HUES6 (cell line): ENCODE measurements at regions not wholly inside any gene's neighbourhood (a gene's known extent, or its start where the extent isn't known, plus 50 kb on each side); places are given as distances from the start of the nearest gene placed in this dataset.

Source experiments
- H3K27ac ChIP-seq: 2 replicates; pipeline ENCODE4 v1.7.0; 2013; ENCODE audit warnings: low read depth, mild to moderate bottlenecking, low read length, inconsistent platforms
- H3K27me3 ChIP-seq: 2 replicates; pipeline ENCODE4 v1.6.1; 2013; ENCODE audit warnings: low read length; ENCODE audit not compliant: control insufficient read depth, insufficient read depth
- H3K36me3 ChIP-seq: 2 replicates; pipeline ENCODE4 v1.6.1; 2013; ENCODE audit warnings: low read length; ENCODE audit not compliant: control insufficient read depth, insufficient read depth
- H3K4me1 ChIP-seq: 2 replicates; pipeline ENCODE4 v1.6.1; 2013; ENCODE audit warnings: low read length; ENCODE audit not compliant: control insufficient read depth, insufficient read depth
- H3K4me3 ChIP-seq: 2 replicates; pipeline ENCODE4 v1.5.1; 2013; ENCODE audit warnings: low read depth, low read length
- H3K9ac ChIP-seq: one replicate; pipeline ENCODE4 v1.6.1; 2013; ENCODE audit warnings: mild to moderate bottlenecking, low read length
- H3K9me3 ChIP-seq: 2 replicates; pipeline ENCODE4 v1.6.1; 2013; ENCODE audit warnings: low read depth, low read length; ENCODE audit not compliant: control insufficient read depth, insufficient read depth

DNA sequence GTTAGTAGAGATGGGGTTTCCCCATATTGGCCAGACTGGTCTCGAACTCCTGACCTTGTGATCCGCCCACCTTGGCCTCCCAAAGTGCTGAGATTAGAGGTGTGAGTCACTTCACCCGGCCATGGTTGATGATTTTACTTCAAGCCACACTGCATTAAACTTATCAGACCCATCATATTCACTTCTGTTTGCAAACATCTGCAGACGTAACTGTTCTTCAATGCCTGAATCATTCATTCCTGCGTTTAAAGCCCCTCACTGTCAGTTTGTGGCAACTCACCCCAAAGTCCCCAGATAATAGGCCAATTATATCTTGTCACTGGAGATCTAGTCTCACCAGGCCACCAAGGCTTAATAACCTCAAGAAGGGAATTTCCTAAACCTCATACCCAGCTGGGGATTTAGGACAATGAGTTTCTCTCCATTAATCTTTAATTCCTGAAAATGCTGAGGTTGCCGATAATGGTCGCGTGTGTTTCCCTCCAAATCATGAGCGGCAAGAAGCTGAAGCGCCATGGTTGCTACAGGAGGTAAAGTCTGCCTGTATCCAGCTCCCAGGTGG is 229.6 kb downstream of the LY86 start:
- no peak overlapping the region for H3K27ac ChIP-seq
- H3K36me3 ChIP-seq = no peaks in the 10 kb centered on the region
- peaks cover 3% of the 10 kb centered on the region; the same call in 1 of the 2 replicates for H3K9me3 ChIP-seq

DNA sequence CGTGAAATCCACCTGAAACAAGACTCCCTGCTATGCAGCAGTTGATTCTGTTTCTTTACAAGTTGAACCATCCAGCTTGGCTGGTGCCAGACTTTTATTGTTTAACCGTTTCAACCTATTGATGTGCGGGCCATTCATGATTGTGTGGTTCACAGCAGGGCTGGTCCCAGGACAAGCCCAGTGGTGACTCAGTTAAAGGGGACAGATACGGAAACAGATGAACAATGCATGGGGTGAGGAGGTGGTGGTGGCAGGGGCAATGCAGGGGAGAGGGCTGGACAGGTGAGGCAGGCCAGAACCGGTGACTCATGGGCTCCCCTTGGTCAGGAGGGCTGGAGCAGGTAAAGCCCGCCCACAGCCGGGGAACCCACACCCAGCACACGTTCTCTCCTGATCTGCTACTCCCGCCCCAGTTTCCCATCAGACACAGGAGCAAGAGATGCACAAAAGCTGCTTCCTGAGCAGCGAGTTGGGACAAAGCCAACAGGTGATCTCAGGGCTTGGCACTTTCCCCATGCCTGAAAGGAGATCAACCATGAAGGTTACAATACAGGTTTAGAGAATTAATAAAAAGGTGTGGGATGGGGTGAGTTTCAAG is 232.2 kb downstream of the LY86 start:
- no peak overlapping the region for H3K9ac ChIP-seq
- H3K4me3 ChIP-seq = no peak overlapping the region
- no peaks in the 10 kb centered on the region for H3K36me3 ChIP-seq
- no peaks in the 10 kb centered on the region for H3K27me3 ChIP-seq
- no peak overlapping the region for H3K27ac ChIP-seq
- peaks cover 3% of the 10 kb centered on the region; the same call in 1 of the 2 replicates for H3K9me3 ChIP-seq
- H3K4me1 ChIP-seq = peaks cover 28% of the 10 kb centered on the region

More for the DNA sequence above, 229.6 kb downstream of the LY86 start:
- H3K4me1 ChIP-seq = peaks cover 10% of the 10 kb centered on the region
- H3K4me3 ChIP-seq = no peak overlapping the region
- no peaks in the 10 kb centered on the region for H3K27me3 ChIP-seq
- H3K9ac ChIP-seq = no peak overlapping the region

GRCh38 chr6:6821639-6822261 is 233.2 kb downstream of the LY86 start:
- Histone ChIP-seq H3K4me1 (peaks cover 28% of the 10 kb centered on the region), H3K36me3 (no peaks in the 10 kb centered on the region), H3K27me3 (no peaks in the 10 kb centered on the region), H3K4me3 (no peak overlapping the region), H3K27ac (no peak overlapping the region), H3K9me3 (peaks cover 3% of the 10 kb centered on the region; the same call in 1 of the 2 replicates), H3K9ac (no peak overlapping the region)

- H3K4me1 ChIP-seq = peaks cover 28% of the 10 kb centered on the region
- H3K36me3 ChIP-seq = no peaks in the 10 kb centered on the region
- no peaks in the 10 kb centered on the region for H3K27me3 ChIP-seq
- H3K27ac ChIP-seq = no peak overlapping the region
- no peak overlapping the region for H3K9ac ChIP-seq
- no peak overlapping the region for H3K4me3 ChIP-seq
- H3K9me3 ChIP-seq = peaks cover 3% of the 10 kb centered on the region; the same call in 1 of the 2 replicates
Observed at GRCh38 chr6:6823030-6823429, 234.5 kb downstream of the LY86 start.

DNA sequence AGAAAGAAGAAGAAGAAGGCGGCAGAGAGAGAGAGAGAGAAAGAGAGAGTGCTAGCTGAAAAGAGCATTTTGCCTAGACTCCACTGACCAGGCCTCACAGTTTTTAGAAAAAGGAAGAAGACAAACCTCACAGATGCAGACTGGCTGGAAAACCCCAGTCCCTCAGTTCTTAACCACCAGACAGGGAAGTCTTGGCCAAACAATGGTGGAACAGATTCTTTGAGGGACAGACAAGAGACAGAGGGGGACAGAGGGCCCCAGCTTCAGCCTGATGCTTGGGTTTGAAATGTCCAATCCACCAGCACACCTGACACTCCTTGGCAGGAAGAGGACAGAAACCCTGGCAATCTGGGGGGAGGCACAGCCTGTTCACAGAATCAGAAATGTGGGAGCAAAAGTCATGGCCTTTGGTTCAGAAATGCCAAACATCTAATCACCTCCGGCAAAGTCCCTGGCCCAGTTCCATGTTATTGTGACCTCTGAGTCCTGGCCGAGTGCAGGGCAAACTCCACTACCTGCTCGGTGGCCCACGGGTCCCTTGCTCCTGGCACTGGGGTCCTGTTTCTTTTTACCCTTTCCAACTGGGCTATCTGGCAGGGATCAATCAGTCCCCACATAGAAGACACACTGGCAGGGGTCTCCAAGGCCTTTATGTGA is 235.2 kb downstream of the LY86 start:
- Histone ChIP-seq H3K27ac (no peak overlapping the region), H3K9me3 (peaks cover 3% of the 10 kb centered on the region; the same call in 1 of the 2 replicates), H3K9ac (no peak overlapping the region), H3K4me3 (no peak overlapping the region), H3K4me1 (peaks cover 28% of the 10 kb centered on the region), H3K36me3 (no peaks in the 10 kb centered on the region), H3K27me3 (no peaks in the 10 kb centered on the region)

- H3K27me3 ChIP-seq = no peaks in the 10 kb centered on the region
- H3K9me3 ChIP-seq = peaks cover 3% of the 10 kb centered on the region; the same call in 1 of the 2 replicates
- H3K9ac ChIP-seq = no peak overlapping the region
- H3K4me1 ChIP-seq = peaks cover 28% of the 10 kb centered on the region
- H3K27ac ChIP-seq = no peak overlapping the region
- H3K4me3 ChIP-seq = no peak overlapping the region
- H3K36me3 ChIP-seq = no peaks in the 10 kb centered on the region
Observed at GRCh38 chr6:6824381-6824780, 235.9 kb downstream of the LY86 start.

DNA sequence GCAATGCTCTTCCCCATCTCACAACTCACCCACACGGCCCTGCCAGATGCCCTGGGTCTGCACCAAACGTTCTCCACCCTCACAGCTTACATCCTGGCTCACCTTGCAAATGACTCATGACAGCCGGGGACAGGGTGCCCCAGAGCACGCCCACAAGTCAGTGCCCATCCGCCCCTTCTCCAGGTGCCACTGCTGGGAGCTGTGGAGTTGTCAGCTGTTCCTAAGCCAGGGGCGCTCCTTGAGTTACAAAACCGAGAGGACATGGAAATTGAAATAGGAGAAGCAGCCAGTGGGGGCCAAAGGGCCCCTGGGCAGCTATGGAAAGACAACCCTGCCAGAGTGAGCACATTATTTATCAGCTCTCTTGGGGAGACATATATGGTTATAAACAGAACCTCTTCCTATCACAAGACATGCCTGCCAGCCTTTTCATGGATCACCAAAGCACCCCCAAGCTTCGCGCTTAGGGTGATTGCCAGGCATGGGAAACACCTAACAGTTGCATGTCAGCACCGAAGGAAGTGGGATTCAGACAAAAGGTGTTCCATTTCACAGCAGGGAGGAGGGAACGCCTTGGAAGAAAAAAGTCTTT is 236.8 kb downstream of the LY86 start:
- Histone ChIP-seq H3K9ac (no peak overlapping the region), H3K9me3 (peaks cover 3% of the 10 kb centered on the region; the same call in 1 of the 2 replicates), H3K36me3 (no peaks in the 10 kb centered on the region), H3K27ac (no peak overlapping the region), H3K27me3 (no peaks in the 10 kb centered on the region), H3K4me3 (no peak overlapping the region), H3K4me1 (peaks cover 24% of the 10 kb centered on the region)

GRCh38 chr6:6826095-6826901 is 237.8 kb downstream of the LY86 start:
- Histone ChIP-seq H3K27ac (no peak overlapping the region), H3K27me3 (no peaks in the 10 kb centered on the region), H3K4me1 (peaks cover 18% of the 10 kb centered on the region), H3K9me3 (peaks cover 3% of the 10 kb centered on the region; the same call in 1 of the 2 replicates), H3K36me3 (no peaks in the 10 kb centered on the region), H3K9ac (no peak overlapping the region), H3K4me3 (no peak overlapping the region)

DNA sequence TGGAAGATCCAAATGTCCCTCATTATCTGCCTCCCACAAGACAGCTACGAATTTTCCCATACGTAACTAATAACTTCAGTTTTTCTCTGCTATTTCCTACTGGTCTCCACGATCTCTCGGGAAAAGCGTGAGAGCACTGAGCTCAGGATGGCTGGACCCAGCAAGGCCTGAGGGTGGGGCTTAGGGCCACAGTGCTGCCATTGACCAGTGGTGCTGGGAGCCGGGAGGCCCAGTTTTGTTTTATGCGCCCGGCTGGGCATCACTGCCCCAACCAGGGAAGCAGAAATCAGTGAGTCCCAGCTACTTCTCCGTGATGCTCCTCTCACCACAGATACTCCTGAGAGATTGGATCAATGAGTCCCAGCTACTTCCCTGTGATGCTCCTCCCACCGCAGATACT is 238.4 kb downstream of the LY86 start:
- Histone ChIP-seq H3K4me3 (no peak overlapping the region), H3K27me3 (no peaks in the 10 kb centered on the region), H3K9me3 (no peaks in the 10 kb centered on the region), H3K4me1 (peaks cover 18% of the 10 kb centered on the region), H3K36me3 (no peaks in the 10 kb centered on the region), H3K27ac (no peak overlapping the region), H3K9ac (no peak overlapping the region)

DNA sequence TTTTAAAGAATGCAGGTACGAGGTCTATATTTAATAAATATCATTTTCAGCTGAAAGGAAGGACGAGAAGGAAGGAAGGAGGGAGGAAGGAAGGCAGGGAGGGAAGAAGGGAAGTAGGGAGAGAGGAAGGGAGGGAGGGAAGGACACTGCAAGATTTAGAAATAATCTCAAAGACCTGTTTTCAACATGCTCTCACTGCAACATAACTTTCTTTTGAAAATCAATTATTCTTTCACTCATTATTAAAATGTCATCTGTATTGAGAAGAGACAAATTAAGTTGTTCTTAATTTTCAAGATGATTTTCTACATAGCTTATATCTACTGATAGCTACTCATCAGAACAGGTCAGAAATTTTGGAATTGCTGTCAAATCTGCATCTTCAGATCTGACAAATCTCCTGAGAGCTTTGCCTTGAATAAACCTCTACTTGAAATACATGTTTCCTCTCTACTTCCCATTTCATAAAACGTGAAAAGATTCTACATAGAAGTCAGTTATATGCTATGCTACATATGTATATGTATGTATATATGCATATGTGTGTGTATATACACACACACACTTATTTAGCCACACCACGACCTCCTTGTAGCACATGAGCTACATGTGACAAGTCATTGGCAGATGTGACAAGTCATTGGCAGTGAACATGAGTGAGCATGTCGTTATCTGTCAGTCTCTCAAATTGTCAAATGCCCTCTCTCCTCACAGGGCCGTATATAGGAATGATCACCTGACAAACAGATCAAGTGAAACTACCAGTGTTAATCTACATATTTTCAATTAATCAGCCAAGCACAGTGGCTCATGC is 241.6 kb downstream of the LY86 start:
- Histone ChIP-seq H3K9ac (no peak overlapping the region), H3K4me1 (peaks cover 7% of the 10 kb centered on the region)

More for the DNA sequence above, 241.6 kb downstream of the LY86 start:
- no peaks in the 10 kb centered on the region for H3K36me3 ChIP-seq
- H3K27ac ChIP-seq = no peak overlapping the region
- no peak overlapping the region for H3K4me3 ChIP-seq
- no peaks in the 10 kb centered on the region for H3K9me3 ChIP-seq
- no peaks in the 10 kb centered on the region for H3K27me3 ChIP-seq
